ENCODE measurements at regions not wholly inside any gene's neighbourhood (a gene's known extent, or its start where the extent isn't known, plus 50 kb on each side); places are given as distances from the start of the nearest gene placed in this dataset.

DNA sequence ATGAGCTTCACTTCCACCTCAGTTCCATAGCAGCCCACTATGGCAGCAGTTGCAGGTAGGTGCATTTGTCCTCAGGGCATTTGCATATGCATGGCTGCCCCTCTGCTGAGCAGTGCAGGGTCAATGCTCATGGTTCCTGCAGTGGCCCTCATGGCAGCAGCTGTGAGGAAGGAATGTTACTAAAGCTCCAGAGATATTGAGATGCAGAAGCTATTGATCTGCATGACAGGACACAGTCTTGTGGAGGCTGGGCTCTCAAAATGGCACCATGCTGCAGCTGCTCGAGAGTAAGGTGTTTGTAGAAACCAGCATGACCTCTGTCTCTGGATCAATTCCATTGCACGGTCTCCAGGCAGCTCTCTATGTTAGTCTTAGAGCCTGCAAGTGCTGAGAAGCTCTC lies 179.2 kb upstream of the PCDH18 start:
- H3K9me3 Mint-ChIP-seq = peaks cover 4% of the 10 kb centered on the region; the same call in 1 of the 3 replicates
- peaks cover 14% of the 10 kb centered on the region for H3K9me2 ChIP-seq (ENCODE audit: insufficient read depth)
- H3K4me1 Mint-ChIP-seq = peaks cover 11% of the 10 kb centered on the region
- H2AFZ ChIP-seq = peak overlapping the region; percentile 20; the same call in 1 of the 2 replicates
- TF ChIP-seq POLR2AphosphoS5 (IDR thresholded peaks at IDR 0.05; ENCODE audit: low read depth) = no peak
- no peak for TF ChIP-seq EZH2 (IDR thresholded peaks at IDR 0.05; ENCODE audit: low read depth, unreplicated experiment)
- no peak for TF ChIP-seq JUNB (IDR thresholded peaks at IDR 0.05; ENCODE audit: unreplicated experiment)
- TF ChIP-seq, protein P1, sequence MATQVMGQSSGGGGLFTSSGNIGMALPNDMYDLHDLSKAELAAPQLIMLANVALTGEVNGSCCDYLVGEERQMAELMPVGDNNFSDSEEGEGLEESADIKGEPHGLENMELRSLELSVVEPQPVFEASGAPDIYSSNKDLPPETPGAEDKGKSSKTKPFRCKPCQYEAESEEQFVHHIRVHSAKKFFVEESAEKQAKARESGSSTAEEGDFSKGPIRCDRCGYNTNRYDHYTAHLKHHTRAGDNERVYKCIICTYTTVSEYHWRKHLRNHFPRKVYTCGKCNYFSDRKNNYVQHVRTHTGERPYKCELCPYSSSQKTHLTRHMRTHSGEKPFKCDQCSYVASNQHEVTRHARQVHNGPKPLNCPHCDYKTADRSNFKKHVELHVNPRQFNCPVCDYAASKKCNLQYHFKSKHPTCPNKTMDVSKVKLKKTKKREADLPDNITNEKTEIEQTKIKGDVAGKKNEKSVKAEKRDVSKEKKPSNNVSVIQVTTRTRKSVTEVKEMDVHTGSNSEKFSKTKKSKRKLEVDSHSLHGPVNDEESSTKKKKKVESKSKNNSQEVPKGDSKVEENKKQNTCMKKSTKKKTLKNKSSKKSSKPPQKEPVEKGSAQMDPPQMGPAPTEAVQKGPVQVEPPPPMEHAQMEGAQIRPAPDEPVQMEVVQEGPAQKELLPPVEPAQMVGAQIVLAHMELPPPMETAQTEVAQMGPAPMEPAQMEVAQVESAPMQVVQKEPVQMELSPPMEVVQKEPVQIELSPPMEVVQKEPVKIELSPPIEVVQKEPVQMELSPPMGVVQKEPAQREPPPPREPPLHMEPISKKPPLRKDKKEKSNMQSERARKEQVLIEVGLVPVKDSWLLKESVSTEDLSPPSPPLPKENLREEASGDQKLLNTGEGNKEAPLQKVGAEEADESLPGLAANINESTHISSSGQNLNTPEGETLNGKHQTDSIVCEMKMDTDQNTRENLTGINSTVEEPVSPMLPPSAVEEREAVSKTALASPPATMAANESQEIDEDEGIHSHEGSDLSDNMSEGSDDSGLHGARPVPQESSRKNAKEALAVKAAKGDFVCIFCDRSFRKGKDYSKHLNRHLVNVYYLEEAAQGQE (IDR thresholded peaks at IDR 0.05; ENCODE audit: unreplicated experiment) = no peak
- TF ChIP-seq STAT1 (IDR thresholded peaks at IDR 0.05; ENCODE audit: unreplicated experiment) = no peak
- peak; percentile 78; the same call in 1 of the 2 replicates for TF ChIP-seq ZNF114 (CRISPR knock-in tag; IDR thresholded peaks at IDR 0.05)
- TF ChIP-seq, protein P2, sequence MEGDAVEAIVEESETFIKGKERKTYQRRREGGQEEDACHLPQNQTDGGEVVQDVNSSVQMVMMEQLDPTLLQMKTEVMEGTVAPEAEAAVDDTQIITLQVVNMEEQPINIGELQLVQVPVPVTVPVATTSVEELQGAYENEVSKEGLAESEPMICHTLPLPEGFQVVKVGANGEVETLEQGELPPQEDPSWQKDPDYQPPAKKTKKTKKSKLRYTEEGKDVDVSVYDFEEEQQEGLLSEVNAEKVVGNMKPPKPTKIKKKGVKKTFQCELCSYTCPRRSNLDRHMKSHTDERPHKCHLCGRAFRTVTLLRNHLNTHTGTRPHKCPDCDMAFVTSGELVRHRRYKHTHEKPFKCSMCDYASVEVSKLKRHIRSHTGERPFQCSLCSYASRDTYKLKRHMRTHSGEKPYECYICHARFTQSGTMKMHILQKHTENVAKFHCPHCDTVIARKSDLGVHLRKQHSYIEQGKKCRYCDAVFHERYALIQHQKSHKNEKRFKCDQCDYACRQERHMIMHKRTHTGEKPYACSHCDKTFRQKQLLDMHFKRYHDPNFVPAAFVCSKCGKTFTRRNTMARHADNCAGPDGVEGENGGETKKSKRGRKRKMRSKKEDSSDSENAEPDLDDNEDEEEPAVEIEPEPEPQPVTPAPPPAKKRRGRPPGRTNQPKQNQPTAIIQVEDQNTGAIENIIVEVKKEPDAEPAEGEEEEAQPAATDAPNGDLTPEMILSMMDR (conservative IDR thresholded peaks at IDR 0.05; ENCODE audit: low read depth in 2 of 2) = no peak
- TF ChIP-seq, protein P3, sequence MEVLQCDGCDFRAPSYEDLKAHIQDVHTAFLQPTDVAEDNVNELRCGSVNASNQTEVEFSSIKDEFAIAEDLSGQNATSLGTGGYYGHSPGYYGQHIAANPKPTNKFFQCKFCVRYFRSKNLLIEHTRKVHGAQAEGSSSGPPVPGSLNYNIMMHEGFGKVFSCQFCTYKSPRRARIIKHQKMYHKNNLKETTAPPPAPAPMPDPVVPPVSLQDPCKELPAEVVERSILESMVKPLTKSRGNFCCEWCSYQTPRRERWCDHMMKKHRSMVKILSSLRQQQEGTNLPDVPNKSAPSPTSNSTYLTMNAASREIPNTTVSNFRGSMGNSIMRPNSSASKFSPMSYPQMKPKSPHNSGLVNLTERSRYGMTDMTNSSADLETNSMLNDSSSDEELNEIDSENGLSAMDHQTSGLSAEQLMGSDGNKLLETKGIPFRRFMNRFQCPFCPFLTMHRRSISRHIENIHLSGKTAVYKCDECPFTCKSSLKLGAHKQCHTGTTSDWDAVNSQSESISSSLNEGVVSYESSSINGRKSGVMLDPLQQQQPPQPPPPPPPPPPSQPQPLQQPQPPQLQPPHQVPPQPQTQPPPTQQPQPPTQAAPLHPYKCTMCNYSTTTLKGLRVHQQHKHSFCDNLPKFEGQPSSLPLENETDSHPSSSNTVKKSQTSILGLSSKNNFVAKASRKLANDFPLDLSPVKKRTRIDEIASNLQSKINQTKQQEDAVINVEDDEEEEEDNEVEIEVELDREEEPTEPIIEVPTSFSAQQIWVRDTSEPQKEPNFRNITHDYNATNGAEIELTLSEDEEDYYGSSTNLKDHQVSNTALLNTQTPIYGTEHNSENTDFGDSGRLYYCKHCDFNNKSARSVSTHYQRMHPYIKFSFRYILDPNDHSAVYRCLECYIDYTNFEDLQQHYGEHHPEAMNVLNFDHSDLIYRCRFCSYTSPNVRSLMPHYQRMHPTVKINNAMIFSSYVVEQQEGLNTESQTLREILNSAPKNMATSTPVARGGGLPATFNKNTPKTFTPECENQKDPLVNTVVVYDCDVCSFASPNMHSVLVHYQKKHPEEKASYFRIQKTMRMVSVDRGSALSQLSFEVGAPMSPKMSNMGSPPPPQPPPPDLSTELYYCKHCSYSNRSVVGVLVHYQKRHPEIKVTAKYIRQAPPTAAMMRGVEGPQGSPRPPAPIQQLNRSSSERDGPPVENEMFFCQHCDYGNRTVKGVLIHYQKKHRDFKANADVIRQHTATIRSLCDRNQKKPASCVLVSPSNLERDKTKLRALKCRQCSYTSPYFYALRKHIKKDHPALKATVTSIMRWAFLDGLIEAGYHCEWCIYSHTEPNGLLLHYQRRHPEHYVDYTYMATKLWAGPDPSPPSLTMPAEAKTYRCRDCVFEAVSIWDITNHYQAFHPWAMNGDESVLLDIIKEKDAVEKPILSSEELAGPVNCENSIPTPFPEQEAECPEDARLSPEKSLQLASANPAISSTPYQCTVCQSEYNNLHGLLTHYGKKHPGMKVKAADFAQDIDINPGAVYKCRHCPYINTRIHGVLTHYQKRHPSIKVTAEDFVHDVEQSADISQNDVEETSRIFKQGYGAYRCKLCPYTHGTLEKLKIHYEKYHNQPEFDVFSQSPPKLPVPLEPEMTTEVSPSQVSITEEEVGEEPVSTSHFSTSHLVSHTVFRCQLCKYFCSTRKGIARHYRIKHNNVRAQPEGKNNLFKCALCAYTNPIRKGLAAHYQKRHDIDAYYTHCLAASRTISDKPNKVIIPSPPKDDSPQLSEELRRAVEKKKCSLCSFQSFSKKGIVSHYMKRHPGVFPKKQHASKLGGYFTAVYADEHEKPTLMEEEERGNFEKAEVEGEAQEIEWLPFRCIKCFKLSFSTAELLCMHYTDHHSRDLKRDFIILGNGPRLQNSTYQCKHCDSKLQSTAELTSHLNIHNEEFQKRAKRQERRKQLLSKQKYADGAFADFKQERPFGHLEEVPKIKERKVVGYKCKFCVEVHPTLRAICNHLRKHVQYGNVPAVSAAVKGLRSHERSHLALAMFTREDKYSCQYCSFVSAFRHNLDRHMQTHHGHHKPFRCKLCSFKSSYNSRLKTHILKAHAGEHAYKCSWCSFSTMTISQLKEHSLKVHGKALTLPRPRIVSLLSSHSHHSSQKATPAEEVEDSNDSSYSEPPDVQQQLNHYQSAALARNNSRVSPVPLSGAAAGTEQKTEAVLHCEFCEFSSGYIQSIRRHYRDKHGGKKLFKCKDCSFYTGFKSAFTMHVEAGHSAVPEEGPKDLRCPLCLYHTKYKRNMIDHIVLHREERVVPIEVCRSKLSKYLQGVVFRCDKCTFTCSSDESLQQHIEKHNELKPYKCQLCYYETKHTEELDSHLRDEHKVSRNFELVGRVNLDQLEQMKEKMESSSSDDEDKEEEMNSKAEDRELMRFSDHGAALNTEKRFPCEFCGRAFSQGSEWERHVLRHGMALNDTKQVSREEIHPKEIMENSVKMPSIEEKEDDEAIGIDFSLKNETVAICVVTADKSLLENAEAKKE (CRISPR knock-in tag; IDR thresholded peaks at IDR 0.05) = peak; percentile 85; the same call in 1 of the 2 replicates
- TF ChIP-seq ZNF331 (CRISPR knock-in tag; IDR thresholded peaks at IDR 0.05; ENCODE audit: low read depth) = no peak
- no peak overlapping the region for H3K4me3 ChIP-seq
- no peaks in the 10 kb centered on the region for H3K4me1 ChIP-seq (ENCODE audit: insufficient read depth)
- no peaks in the 10 kb centered on the region for H3K79me2 ChIP-seq (replicated peaks; ENCODE audit: insufficient read depth)
- H3K27ac ChIP-seq (ENCODE audit: low read depth) = no peak overlapping the region
- no peaks in the 10 kb centered on the region for H3F3A ChIP-seq (replicated peaks; ENCODE audit: low read depth)
- no peaks in the 10 kb centered on the region for H4K20me1 ChIP-seq (replicated peaks; ENCODE audit: insufficient read depth)
- peak; percentile 63 for ATAC-seq
- DNase-seq (ENCODE audit: low spot score) = no peak
- H3K4me3 Mint-ChIP-seq = no peak overlapping the region
- no peak overlapping the region for H3K4me2 ChIP-seq
- no peaks in the 10 kb centered on the region for H3K27me3 Mint-ChIP-seq (ENCODE audit: insufficient read depth, low read depth, poor library complexity)
- no peaks in the 10 kb centered on the region for H3K36me3 ChIP-seq (ENCODE audit: insufficient read depth)
- peaks cover 8% of the 10 kb centered on the region for H3K36me3 Mint-ChIP-seq (ENCODE audit: low read depth)
- H3K27me3 ChIP-seq (ENCODE audit: insufficient read depth) = no peaks in the 10 kb centered on the region
- peak overlapping the region; percentile 70; the same call in 1 of the 2 replicates for H3K27ac Mint-ChIP-seq
